LNCaP clone FGC (cell line): ENCODE measurements at regions not wholly inside any gene's neighbourhood (a gene's known extent, or its start where the extent isn't known, plus 50 kb on each side); places are given as distances from the start of the nearest gene placed in this dataset.

Experiments
- DNase-seq: peaks from one replicate; pipeline ENCODE4 v3.0.0-alpha.2; 2011; ENCODE audit warnings: low read depth
- H3K4me3 ChIP-seq: 2 replicates; pipeline ENCODE4 v1.5.1; 2011; ENCODE audit warnings: mild to moderate bottlenecking, low read depth, low read length, control low read depth
- CTCF ChIP-seq: IDR thresholded peaks from 2 replicates; pipeline ENCODE4 v1.5.1; 2012; ENCODE audit warnings: mild to moderate bottlenecking; ENCODE audit not compliant: control insufficient read depth, insufficient read depth; ENCODE audit errors: extremely low read depth

- no peak for TF ChIP-seq CTCF
- H3K4me3 ChIP-seq, result no peak overlapping the region
- DNase-seq, result no peak
Observed at GRCh38 chr5:30725073-30725472, 468.4 kb upstream of the CDH6 start.

DNA sequence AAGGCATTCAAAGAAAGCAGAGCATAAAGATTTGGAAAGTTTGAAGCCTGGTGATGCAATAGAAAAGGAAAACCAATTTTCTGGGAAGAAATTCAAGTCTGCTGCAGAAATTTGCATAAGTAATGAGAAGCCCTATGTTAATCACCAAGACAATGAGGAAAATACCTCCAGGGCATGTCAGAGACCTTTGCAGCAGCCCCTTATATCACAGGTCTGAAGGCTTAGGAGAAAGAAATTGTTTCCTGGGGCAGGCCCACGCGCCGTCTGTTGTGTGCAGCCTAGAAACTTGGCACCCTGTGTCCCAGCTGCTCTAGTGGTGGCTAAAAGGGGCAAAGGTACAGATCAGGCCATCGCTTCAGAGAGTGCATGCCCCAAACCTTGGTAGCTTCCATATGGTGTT lies 495.3 kb upstream of the CDH6 start:
- no peak for TF ChIP-seq CTCF
- no peak overlapping the region for H3K4me3 ChIP-seq
- no peak for DNase-seq

- no peak for TF ChIP-seq CTCF
- no peak for DNase-seq
- H3K4me3 ChIP-seq, result no peak overlapping the region
Observed at GRCh38 chr5:30693326-30693725, 500.2 kb upstream of the CDH6 start.

GRCh38 chr5:30690931-30691330 lies 502.6 kb upstream of the CDH6 start:
- TF ChIP-seq CTCF, result no peak
- no peak for DNase-seq
- no peak overlapping the region for H3K4me3 ChIP-seq

- DNase-seq, result no peak
- TF ChIP-seq CTCF, result no peak
- no peak overlapping the region for H3K4me3 ChIP-seq
Observed at GRCh38 chr5:30687461-30687860, 506.0 kb upstream of the CDH6 start.

GRCh38 chr5:30686530-30686929 lies 507.0 kb upstream of the CDH6 start:
- DNase-seq, result no peak
- TF ChIP-seq CTCF, result no peak
- no peak overlapping the region for H3K4me3 ChIP-seq

DNA sequence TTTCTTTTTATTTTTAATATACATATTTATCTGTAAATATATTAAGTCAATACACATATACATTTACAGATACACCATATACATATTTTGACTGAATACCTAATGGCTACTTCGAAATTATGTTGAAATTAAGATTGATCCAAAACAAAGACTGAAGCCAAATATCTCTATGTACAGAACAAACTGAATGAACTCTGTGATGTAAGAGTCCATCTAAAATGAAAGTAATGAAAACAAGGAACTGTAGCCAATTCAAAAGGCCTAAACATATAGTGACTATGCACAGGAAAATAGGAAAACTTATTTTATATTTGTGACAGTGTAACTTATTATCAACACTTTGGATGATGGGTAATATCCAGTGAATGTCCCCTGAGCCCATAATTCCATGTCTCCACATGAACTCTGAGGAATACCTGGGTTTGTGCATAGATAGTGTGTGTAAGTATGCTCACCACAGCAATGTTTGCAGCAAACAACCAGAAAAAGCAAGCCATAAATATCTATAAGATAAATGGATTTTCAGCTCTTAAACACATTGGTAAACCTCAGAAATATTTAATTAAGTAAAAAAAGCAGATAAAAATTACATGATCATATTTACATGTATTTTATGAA lies 517.2 kb upstream of the CDH6 start:
- no peak overlapping the region for H3K4me3 ChIP-seq
- DNase-seq, result no peak
- TF ChIP-seq CTCF, result no peak
